ENCODE measurements at regions not wholly inside any gene's neighbourhood (a gene's known extent, or its start where the extent isn't known, plus 50 kb on each side); places are given as distances from the start of the nearest gene placed in this dataset.

GRCh38 chr2:136286423-136286822, 168.5 kb upstream of the CXCR4 start:
- TF ChIP-seq, protein P1, sequence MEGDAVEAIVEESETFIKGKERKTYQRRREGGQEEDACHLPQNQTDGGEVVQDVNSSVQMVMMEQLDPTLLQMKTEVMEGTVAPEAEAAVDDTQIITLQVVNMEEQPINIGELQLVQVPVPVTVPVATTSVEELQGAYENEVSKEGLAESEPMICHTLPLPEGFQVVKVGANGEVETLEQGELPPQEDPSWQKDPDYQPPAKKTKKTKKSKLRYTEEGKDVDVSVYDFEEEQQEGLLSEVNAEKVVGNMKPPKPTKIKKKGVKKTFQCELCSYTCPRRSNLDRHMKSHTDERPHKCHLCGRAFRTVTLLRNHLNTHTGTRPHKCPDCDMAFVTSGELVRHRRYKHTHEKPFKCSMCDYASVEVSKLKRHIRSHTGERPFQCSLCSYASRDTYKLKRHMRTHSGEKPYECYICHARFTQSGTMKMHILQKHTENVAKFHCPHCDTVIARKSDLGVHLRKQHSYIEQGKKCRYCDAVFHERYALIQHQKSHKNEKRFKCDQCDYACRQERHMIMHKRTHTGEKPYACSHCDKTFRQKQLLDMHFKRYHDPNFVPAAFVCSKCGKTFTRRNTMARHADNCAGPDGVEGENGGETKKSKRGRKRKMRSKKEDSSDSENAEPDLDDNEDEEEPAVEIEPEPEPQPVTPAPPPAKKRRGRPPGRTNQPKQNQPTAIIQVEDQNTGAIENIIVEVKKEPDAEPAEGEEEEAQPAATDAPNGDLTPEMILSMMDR (IDR thresholded peaks at IDR 0.05): no peak
- TF ChIP-seq POLR2A (IDR thresholded peaks at IDR 0.05): no peak
- TF ChIP-seq POLR2AphosphoS5 (IDR thresholded peaks at IDR 0.05): no peak

Measured in breast epithelium (tissue), 3 donors.